Endodermal cell (in vitro differentiated cells): ENCODE measurements at regions not wholly inside any gene's neighbourhood (a gene's known extent, or its start where the extent isn't known, plus 50 kb on each side); places are given as distances from the start of the nearest gene placed in this dataset.

ENCODE experiments used
- DNase-seq: peaks from one replicate; pipeline ENCODE4 v3.0.0-alpha.2; 2017
- H3K27ac ChIP-seq: 2 replicates; pipeline ENCODE4 v1.5.1; 2013; ENCODE audit warnings: mild to moderate bottlenecking, low read depth, low read length, moderate library complexity
- H3K27me3 ChIP-seq: 2 replicates; pipeline ENCODE4 v1.6.1; 2013; ENCODE audit warnings: mild to moderate bottlenecking, low read length, moderate library complexity; ENCODE audit not compliant: insufficient read depth, control insufficient read depth, poor library complexity, severe bottlenecking
- H3K36me3 ChIP-seq: 2 replicates; pipeline ENCODE4 v1.7.0; 2013; ENCODE audit warnings: mild to moderate bottlenecking, low read length, moderate library complexity; ENCODE audit not compliant: control insufficient read depth, insufficient read depth
- H3K4me1 ChIP-seq: one replicate; pipeline ENCODE4 v1.7.0; 2013; ENCODE audit warnings: low read length; ENCODE audit not compliant: control insufficient read depth, insufficient read depth
- H3K4me3 ChIP-seq: 2 replicates; pipeline ENCODE4 v1.5.1; 2013; ENCODE audit warnings: mild to moderate bottlenecking, low read length, moderate library complexity
- H3K9ac ChIP-seq: 2 replicates; pipeline ENCODE4 v1.6.1; 2013; ENCODE audit warnings: mild to moderate bottlenecking, low read length, moderate library complexity; ENCODE audit not compliant: poor library complexity, severe bottlenecking; ENCODE audit errors: extremely low read depth
- H3K9me3 ChIP-seq: 2 replicates; pipeline ENCODE4 v1.6.1; 2013; ENCODE audit warnings: mild to moderate bottlenecking, low read length, moderate library complexity; ENCODE audit not compliant: control insufficient read depth
- H3K27ac Mint-ChIP-seq: 2 replicates; pipeline ENCODE4 v1.8.0; 2020; ENCODE audit warnings: mixed read lengths
- H3K27me3 Mint-ChIP-seq: 2 replicates; pipeline ENCODE4 v1.8.0; 2021; ENCODE audit warnings: mild to moderate bottlenecking, mixed read lengths; ENCODE audit not compliant: insufficient read depth
- H3K36me3 Mint-ChIP-seq: 2 replicates; pipeline ENCODE4 v1.8.0; 2020; ENCODE audit warnings: low read depth, mixed read lengths
- H3K4me1 Mint-ChIP-seq: 2 replicates; pipeline ENCODE4 v1.8.0; 2020; ENCODE audit warnings: mixed read lengths
- H3K4me3 Mint-ChIP-seq: 2 replicates; pipeline ENCODE4 v1.8.0; 2020; ENCODE audit warnings: mild to moderate bottlenecking, moderate library complexity, mixed read lengths
- H3K9me3 Mint-ChIP-seq: 2 replicates; pipeline ENCODE4 v1.8.0; 2020; ENCODE audit warnings: mild to moderate bottlenecking, mixed read lengths
- WGBS, 2 experiments: methylation state at CpG; one replicate each; pipeline versions ENCODE4 v1.1.5 to v1.1.7; 2013; ENCODE audit warnings: missing lambda C conversion rate in 2 of 2, mixed read lengths in 1 of 2; ENCODE audit not compliant: insufficient coverage in 1 of 2, insufficient read length in 1 of 2; 5-methylcytosine and 5-hydroxymethylcytosine counted together
- TF ChIP-seq, protein P1 (sequence below): fragments of 200-600 bp; sonication (generic); conservative IDR thresholded peaks from 2 replicates; pipeline ENCODE4 v1.5.0; 2021; ENCODE audit warnings: antibody characterized with exemption, mild to moderate bottlenecking

DNA sequence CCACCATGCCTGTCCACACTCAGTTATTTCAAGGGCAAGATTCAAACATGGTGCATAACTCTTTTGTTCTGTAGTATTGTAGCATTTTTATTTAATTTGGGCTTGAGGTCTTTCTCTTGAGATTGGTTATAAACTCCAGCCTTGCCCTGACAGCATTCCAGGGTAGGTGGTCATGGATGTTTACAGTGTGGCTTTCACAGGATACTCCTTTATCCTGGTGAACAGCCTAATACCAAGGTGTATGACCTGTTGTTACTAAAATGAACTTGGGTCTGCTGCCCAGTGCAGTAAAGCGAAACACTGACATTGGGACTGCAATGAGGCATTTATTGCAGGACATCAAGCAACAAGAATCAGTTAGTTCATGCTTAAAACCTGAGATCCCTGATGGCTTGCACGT, 434.8 kb downstream of the ANKRD50 start:
- Mint-ChIP-seq H3K36me3 (no peaks in the 10 kb centered on the region), H3K4me1 (peaks cover 24% of the 10 kb centered on the region), H3K27me3 (no peaks in the 10 kb centered on the region), H3K27ac (no peak overlapping the region), H3K4me3 (no peak overlapping the region), H3K9me3 (no peaks in the 10 kb centered on the region)
- no peak for DNase-seq
- no peaks in the 10 kb centered on the region for H3K27me3 ChIP-seq
- no peaks in the 10 kb centered on the region for H3K9me3 ChIP-seq
- H3K27ac ChIP-seq, result no peak overlapping the region
- H3K4me3 ChIP-seq, result no peak overlapping the region
- 91 to 92% methylated on average over 1 to 2 of the region's 2 CpGs for WGBS, 2 experiments
- TF ChIP-seq, protein P1, sequence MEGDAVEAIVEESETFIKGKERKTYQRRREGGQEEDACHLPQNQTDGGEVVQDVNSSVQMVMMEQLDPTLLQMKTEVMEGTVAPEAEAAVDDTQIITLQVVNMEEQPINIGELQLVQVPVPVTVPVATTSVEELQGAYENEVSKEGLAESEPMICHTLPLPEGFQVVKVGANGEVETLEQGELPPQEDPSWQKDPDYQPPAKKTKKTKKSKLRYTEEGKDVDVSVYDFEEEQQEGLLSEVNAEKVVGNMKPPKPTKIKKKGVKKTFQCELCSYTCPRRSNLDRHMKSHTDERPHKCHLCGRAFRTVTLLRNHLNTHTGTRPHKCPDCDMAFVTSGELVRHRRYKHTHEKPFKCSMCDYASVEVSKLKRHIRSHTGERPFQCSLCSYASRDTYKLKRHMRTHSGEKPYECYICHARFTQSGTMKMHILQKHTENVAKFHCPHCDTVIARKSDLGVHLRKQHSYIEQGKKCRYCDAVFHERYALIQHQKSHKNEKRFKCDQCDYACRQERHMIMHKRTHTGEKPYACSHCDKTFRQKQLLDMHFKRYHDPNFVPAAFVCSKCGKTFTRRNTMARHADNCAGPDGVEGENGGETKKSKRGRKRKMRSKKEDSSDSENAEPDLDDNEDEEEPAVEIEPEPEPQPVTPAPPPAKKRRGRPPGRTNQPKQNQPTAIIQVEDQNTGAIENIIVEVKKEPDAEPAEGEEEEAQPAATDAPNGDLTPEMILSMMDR, result no peak
- no peaks in the 10 kb centered on the region for H3K36me3 ChIP-seq
- H3K9ac ChIP-seq, result no peak overlapping the region
- peaks cover 3% of the 10 kb centered on the region for H3K4me1 ChIP-seq

DNA sequence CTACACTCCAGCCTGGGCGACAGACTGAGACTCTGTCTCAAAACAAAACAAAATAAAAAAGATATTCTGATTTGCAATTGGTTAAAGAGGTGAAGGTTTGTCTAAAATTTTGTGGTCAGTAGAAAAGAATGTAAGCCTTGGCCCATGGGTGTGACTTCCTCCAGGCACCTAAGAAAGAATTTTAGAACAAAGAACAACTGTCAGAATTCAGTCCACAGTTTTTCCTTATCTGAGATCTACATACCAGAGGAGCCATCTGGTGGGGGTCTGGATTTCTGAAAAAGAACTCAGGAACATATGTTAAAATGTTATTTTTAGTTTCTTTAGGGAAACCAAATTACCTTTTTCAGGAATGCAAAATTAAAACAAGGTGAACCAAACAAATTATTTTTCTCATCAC, 434.1 kb downstream of the ANKRD50 start:
- Mint-ChIP-seq H3K9me3 (no peaks in the 10 kb centered on the region), H3K27me3 (no peaks in the 10 kb centered on the region), H3K4me1 (peaks cover 24% of the 10 kb centered on the region), H3K27ac (no peak overlapping the region), H3K4me3 (no peak overlapping the region), H3K36me3 (no peaks in the 10 kb centered on the region)
- no peak overlapping the region for H3K4me3 ChIP-seq
- no peaks in the 10 kb centered on the region for H3K9me3 ChIP-seq
- no peaks in the 10 kb centered on the region for H3K27me3 ChIP-seq
- H3K36me3 ChIP-seq, result no peaks in the 10 kb centered on the region
- whole genome bisulfite sequencing, 2 experiments, result 100% methylated on average over 1 of the region's 1 CpG; no CpG with 5 or more reads in 1 of the 2 experiments
- TF ChIP-seq, protein P1, result no peak
- H3K4me1 ChIP-seq, result peaks cover 4% of the 10 kb centered on the region
- no peak for DNase-seq
- H3K9ac ChIP-seq, result no peak overlapping the region
- H3K27ac ChIP-seq, result no peak overlapping the region

DNA sequence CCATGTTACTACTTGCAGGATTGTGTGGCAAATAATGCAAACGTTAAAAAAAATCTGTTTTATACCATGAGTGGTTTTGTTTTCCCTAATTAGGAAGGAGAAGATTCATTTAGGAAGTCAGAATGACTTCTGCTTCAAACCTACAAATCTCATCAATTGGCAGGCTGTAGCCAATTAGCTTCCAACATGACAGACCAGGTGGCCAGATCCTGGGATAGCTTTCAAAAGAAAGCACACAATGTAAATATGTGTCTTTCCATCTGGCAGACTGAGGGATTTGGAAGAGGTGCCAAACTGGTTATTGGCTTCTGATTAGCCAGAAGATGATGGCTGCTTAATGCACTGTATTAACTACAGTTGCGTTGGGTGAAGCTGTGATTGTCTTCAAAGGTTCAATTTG, 432.8 kb downstream of the ANKRD50 start:
- no peaks in the 10 kb centered on the region for H3K9me3 ChIP-seq
- DNase-seq, result no peak
- Mint-ChIP-seq H3K27ac (no peak overlapping the region), H3K4me1 (peaks cover 24% of the 10 kb centered on the region), H3K9me3 (no peaks in the 10 kb centered on the region), H3K4me3 (no peak overlapping the region), H3K36me3 (no peaks in the 10 kb centered on the region), H3K27me3 (no peaks in the 10 kb centered on the region)
- H3K4me3 ChIP-seq, result no peak overlapping the region
- no peak overlapping the region for H3K9ac ChIP-seq
- H3K27me3 ChIP-seq, result no peaks in the 10 kb centered on the region
- WGBS, 2 experiments, result 80 to 86% methylated on average over 1 to 2 of the region's 2 CpGs
- no peaks in the 10 kb centered on the region for H3K36me3 ChIP-seq
- TF ChIP-seq, protein P1, result no peak
- H3K27ac ChIP-seq, result no peak overlapping the region
- peaks cover 4% of the 10 kb centered on the region for H3K4me1 ChIP-seq
